ENCODE measurements at regions not wholly inside any gene's neighbourhood (a gene's known extent, or its start where the extent isn't known, plus 50 kb on each side); places are given as distances from the start of the nearest gene placed in this dataset.

GRCh38 chr9:7298123-7298522, 501.5 kb downstream of the DMAC1 start:
- DNase-seq (ENCODE audit: low spot score): no peak

GRCh38 chr9:7297521-7297920, 502.1 kb downstream of the DMAC1 start:
- DNase-seq (ENCODE audit: low spot score): no peak

- no peak for DNase-seq (ENCODE audit: low spot score)
Observed at GRCh38 chr9:7293091-7293490, 506.5 kb downstream of the DMAC1 start.

- DNase-seq (ENCODE audit: low spot score): no peak
Observed at GRCh38 chr9:7289773-7290172, 509.8 kb downstream of the DMAC1 start.

GRCh38 chr9:7287986-7288385, 511.6 kb downstream of the DMAC1 start:
- no peak for DNase-seq (ENCODE audit: low spot score)

GRCh38 chr9:7287065-7287464, 512.5 kb downstream of the DMAC1 start:
- DNase-seq (ENCODE audit: low spot score): no peak

GRCh38 chr9:7286101-7286500, 513.5 kb downstream of the DMAC1 start:
- no peak for DNase-seq (ENCODE audit: low spot score)

- DNase-seq (ENCODE audit: low spot score): no peak
Observed at GRCh38 chr9:7285199-7285598, 514.4 kb downstream of the DMAC1 start.

- DNase-seq (ENCODE audit: low spot score): no peak
Observed at GRCh38 chr9:7284517-7284916, 515.1 kb downstream of the DMAC1 start.

- DNase-seq (ENCODE audit: low spot score): no peak
Observed at GRCh38 chr9:7284117-7284516, 515.5 kb downstream of the DMAC1 start.

GRCh38 chr9:7273575-7273974, 515.8 kb downstream of the KDM4C start:
- DNase-seq (ENCODE audit: low spot score): no peak

GRCh38 chr9:7266911-7267595, 509.3 kb downstream of the KDM4C start:
- no peak for DNase-seq (ENCODE audit: low spot score)

- no peak for DNase-seq (ENCODE audit: low spot score)
Observed at GRCh38 chr9:7265181-7265580, 507.4 kb downstream of the KDM4C start.

- DNase-seq (ENCODE audit: low spot score): no peak
Observed at GRCh38 chr9:7259544-7260241, 501.9 kb downstream of the KDM4C start.

- DNase-seq (ENCODE audit: low spot score): no peak
Observed at GRCh38 chr9:7258688-7259396, 501.1 kb downstream of the KDM4C start.

- DNase-seq (ENCODE audit: low spot score): no peak
Observed at GRCh38 chr9:7246917-7247522, 489.2 kb downstream of the KDM4C start.

- DNase-seq (ENCODE audit: low spot score): no peak
Observed at GRCh38 chr9:7245976-7246580, 488.3 kb downstream of the KDM4C start.

- no peak for DNase-seq (ENCODE audit: low spot score)
Observed at GRCh38 chr9:7243838-7244237, 486.1 kb downstream of the KDM4C start.

GRCh38 chr9:7242126-7242525, 484.4 kb downstream of the KDM4C start:
- no peak for DNase-seq (ENCODE audit: low spot score)

- no peak for DNase-seq (ENCODE audit: low spot score)
Observed at GRCh38 chr9:7241694-7242093, 483.9 kb downstream of the KDM4C start.

GRCh38 chr9:7240569-7241311, 483.0 kb downstream of the KDM4C start:
- DNase-seq (ENCODE audit: low spot score): no peak

- DNase-seq (ENCODE audit: low spot score): no peak
Observed at GRCh38 chr9:7239708-7240107, 481.9 kb downstream of the KDM4C start.

All from D341Med (cell line).